Neural progenitor cell (in vitro differentiated cells): ENCODE measurements at regions not wholly inside any gene's neighbourhood (a gene's known extent, or its start where the extent isn't known, plus 50 kb on each side); places are given as distances from the start of the nearest gene placed in this dataset.

Experiments used
- DNase-seq: peaks from one replicate; pipeline ENCODE4 v3.0.0-alpha.2; 2016; ENCODE audit warnings: low spot score
- H2AFZ ChIP-seq: fragments of 200-600 bp; sonication (generic); replicated peaks from 2 replicates; pipeline ENCODE4 v1.6.1; 2016; ENCODE audit warnings: antibody characterized with exemption
- H3F3A ChIP-seq: fragments of 200-600 bp; sonication (generic); 2 replicates; pipeline ENCODE4 v1.6.1; 2016; ENCODE audit warnings: antibody characterized with exemption, low read depth
- H3K27ac ChIP-seq: fragments of 200-600 bp; sonication (generic); 2 replicates; pipeline ENCODE4 v1.5.1; 2016; ENCODE audit warnings: mild to moderate bottlenecking
- H3K27me3 ChIP-seq: fragments of 200-600 bp; sonication (generic); 2 replicates; pipeline ENCODE4 v1.6.1; 2016; ENCODE audit warnings: mild to moderate bottlenecking, moderate library complexity
- H3K36me3 ChIP-seq: fragments of 200-600 bp; sonication (generic); 2 replicates; pipeline ENCODE4 v1.5.1; 2016
- H3K4me1 ChIP-seq: fragments of 200-600 bp; sonication (generic); 2 replicates; pipeline ENCODE4 v1.6.1; 2016; ENCODE audit warnings: mixed run types
- H3K4me2 ChIP-seq: fragments of 200-600 bp; sonication (generic); 2 replicates; pipeline ENCODE4 v1.6.1; 2016
- H3K4me3 ChIP-seq: fragments of 200-600 bp; sonication (generic); 2 replicates; pipeline ENCODE4 v1.5.1; 2016
- H3K79me2 ChIP-seq: fragments of 200-600 bp; sonication (generic); 2 replicates; pipeline ENCODE4 v1.6.1; 2016; ENCODE audit warnings: low read depth
- H3K9ac ChIP-seq: fragments of 200-600 bp; sonication (generic); 2 replicates; pipeline ENCODE4 v1.6.1; 2016
- H3K9me3 ChIP-seq: fragments of 200-600 bp; sonication (generic); 2 replicates; pipeline ENCODE4 v1.5.1; 2016; ENCODE audit warnings: low read depth
- H4K20me1 ChIP-seq: fragments of 200-600 bp; sonication (generic); 2 replicates; pipeline ENCODE4 v1.6.1; 2016; ENCODE audit warnings: low read depth
- H3K27ac Mint-ChIP-seq: 3 replicates; pipeline ENCODE4 v1.8.0; 2021; ENCODE audit warnings: mixed read lengths
- H3K27me3 Mint-ChIP-seq: 2 replicates; pipeline ENCODE4 v1.8.0; 2022; ENCODE audit warnings: low read depth, mild to moderate bottlenecking, inconsistent platforms, moderate library complexity, mixed read lengths; ENCODE audit not compliant: insufficient read depth
- H3K36me3 Mint-ChIP-seq: 3 replicates; pipeline ENCODE4 v1.8.0; 2021; ENCODE audit warnings: mixed read lengths
- H3K4me1 Mint-ChIP-seq: 3 replicates; pipeline ENCODE4 v1.8.0; 2021; ENCODE audit warnings: mixed read lengths
- H3K4me3 Mint-ChIP-seq: 3 replicates; pipeline ENCODE4 v1.8.0; 2021; ENCODE audit warnings: mild to moderate bottlenecking, moderate library complexity, mixed read lengths
- H3K9me3 Mint-ChIP-seq: 3 replicates; pipeline ENCODE4 v1.8.0; 2020; ENCODE audit warnings: mixed read lengths
- EZH2 ChIP-seq: fragments of 200-600 bp; sonication (generic); IDR thresholded peaks from 2 replicates; pipeline ENCODE4 v1.6.1; 2017; ENCODE audit warnings: antibody characterized with exemption, mild to moderate bottlenecking, moderate library complexity
- EZH2phosphoT487 ChIP-seq: fragments of 200-600 bp; sonication (generic); IDR thresholded peaks from 2 replicates; pipeline ENCODE4 v1.6.1; 2017; ENCODE audit warnings: antibody characterized with exemption
- TF ChIP-seq, protein P1 (sequence below): fragments of 200-600 bp; sonication (generic); IDR thresholded peaks from 2 replicates; pipeline ENCODE4 v1.5.1; 2017; ENCODE audit warnings: antibody characterized with exemption, mild to moderate bottlenecking

DNA sequence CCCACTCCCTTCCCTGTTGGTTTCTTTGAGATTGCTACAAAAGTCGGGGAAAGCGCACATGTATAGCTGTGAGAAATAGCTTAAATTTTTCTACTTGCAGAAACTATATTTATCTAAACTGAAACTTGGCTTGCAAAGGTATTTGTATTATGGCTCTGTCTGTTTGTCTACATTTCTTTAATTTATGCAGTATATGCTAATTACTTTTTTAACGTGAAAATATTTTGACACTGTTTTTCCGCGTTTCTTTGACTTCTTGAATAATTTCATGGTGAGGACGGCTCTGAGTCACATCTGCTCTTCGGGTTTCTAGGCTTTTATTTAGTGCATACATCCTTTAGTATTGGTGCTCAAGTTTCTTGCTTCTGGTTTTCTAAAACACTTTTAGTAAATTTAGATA, 182.1 kb upstream of the ZRANB2 start:
- no peaks in the 10 kb centered on the region for H3K79me2 ChIP-seq
- H3K36me3 ChIP-seq = no peaks in the 10 kb centered on the region
- no peaks in the 10 kb centered on the region for H3K4me1 ChIP-seq
- Mint-ChIP-seq H3K36me3 (no peaks in the 10 kb centered on the region), H3K4me1 (peaks cover 7% of the 10 kb centered on the region), H3K27ac (no peak overlapping the region), H3K9me3 (no peaks in the 10 kb centered on the region), H3K27me3 (no peaks in the 10 kb centered on the region), H3K4me3 (no peak overlapping the region)
- no peak overlapping the region for H3K4me2 ChIP-seq
- no peaks in the 10 kb centered on the region for H3K27me3 ChIP-seq
- TF ChIP-seq EZH2 = no peak
- no peak for TF ChIP-seq EZH2phosphoT487
- TF ChIP-seq, protein P1, sequence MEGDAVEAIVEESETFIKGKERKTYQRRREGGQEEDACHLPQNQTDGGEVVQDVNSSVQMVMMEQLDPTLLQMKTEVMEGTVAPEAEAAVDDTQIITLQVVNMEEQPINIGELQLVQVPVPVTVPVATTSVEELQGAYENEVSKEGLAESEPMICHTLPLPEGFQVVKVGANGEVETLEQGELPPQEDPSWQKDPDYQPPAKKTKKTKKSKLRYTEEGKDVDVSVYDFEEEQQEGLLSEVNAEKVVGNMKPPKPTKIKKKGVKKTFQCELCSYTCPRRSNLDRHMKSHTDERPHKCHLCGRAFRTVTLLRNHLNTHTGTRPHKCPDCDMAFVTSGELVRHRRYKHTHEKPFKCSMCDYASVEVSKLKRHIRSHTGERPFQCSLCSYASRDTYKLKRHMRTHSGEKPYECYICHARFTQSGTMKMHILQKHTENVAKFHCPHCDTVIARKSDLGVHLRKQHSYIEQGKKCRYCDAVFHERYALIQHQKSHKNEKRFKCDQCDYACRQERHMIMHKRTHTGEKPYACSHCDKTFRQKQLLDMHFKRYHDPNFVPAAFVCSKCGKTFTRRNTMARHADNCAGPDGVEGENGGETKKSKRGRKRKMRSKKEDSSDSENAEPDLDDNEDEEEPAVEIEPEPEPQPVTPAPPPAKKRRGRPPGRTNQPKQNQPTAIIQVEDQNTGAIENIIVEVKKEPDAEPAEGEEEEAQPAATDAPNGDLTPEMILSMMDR = no peak
- no peaks in the 10 kb centered on the region for H4K20me1 ChIP-seq
- H3F3A ChIP-seq = no peaks in the 10 kb centered on the region
- no peak overlapping the region for H2AFZ ChIP-seq
- no peak overlapping the region for H3K4me3 ChIP-seq
- no peaks in the 10 kb centered on the region for H3K9me3 ChIP-seq
- H3K9ac ChIP-seq = no peak overlapping the region
- DNase-seq = no peak
- H3K27ac ChIP-seq = no peak overlapping the region

GRCh38 chr1:71252900-71253299, 172.1 kb upstream of the ZRANB2 start:
- no peak for DNase-seq
- Mint-ChIP-seq H3K4me1 (no peaks in the 10 kb centered on the region), H3K4me3 (no peak overlapping the region), H3K27me3 (no peaks in the 10 kb centered on the region), H3K36me3 (no peaks in the 10 kb centered on the region), H3K27ac (no peak overlapping the region), H3K9me3 (no peaks in the 10 kb centered on the region)
- Histone ChIP-seq H3K27me3 (no peaks in the 10 kb centered on the region), H3K9me3 (no peaks in the 10 kb centered on the region), H3K9ac (no peak overlapping the region), H3K27ac (no peak overlapping the region), H3K4me3 (no peak overlapping the region), H4K20me1 (no peaks in the 10 kb centered on the region), H2AFZ (no peak overlapping the region), H3F3A (no peaks in the 10 kb centered on the region), H3K36me3 (no peaks in the 10 kb centered on the region), H3K4me2 (no peak overlapping the region), H3K4me1 (no peaks in the 10 kb centered on the region), H3K79me2 (no peaks in the 10 kb centered on the region)
- TF ChIP-seq, protein P1 = no peak
- TF ChIP-seq EZH2 (no peak), EZH2phosphoT487 (no peak)

DNA sequence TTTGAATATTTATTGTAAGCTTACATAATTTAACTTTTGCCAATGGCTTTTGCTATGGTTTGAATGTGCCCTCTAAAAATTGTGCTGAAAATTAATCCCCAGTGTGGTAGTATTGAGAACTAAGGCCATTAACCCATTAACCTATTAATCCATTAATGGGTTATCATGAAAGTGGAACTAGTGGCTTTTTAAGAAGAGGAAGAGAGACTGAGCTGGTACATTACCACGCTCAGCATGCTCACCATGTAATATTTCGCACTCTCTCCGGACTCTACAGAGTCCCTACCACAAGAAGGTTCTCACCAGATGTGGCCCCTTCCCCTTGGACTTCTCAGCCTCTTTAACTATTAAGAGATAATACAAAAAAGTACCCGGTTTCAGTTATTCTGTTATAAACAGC, 164.4 kb upstream of the ZRANB2 start:
- H3K27me3 Mint-ChIP-seq = no peaks in the 10 kb centered on the region
- Histone ChIP-seq H2AFZ (no peak overlapping the region), H4K20me1 (no peaks in the 10 kb centered on the region), H3K27me3 (no peaks in the 10 kb centered on the region), H3K27ac (no peak overlapping the region), H3K9ac (no peak overlapping the region), H3K4me1 (no peaks in the 10 kb centered on the region), H3K4me3 (no peak overlapping the region), H3K4me2 (no peak overlapping the region), H3K9me3 (no peaks in the 10 kb centered on the region), H3K79me2 (no peaks in the 10 kb centered on the region), H3K36me3 (no peaks in the 10 kb centered on the region), H3F3A (no peaks in the 10 kb centered on the region)
- DNase-seq = no peak
- no peaks in the 10 kb centered on the region for H3K36me3 Mint-ChIP-seq
- H3K9me3 Mint-ChIP-seq = no peaks in the 10 kb centered on the region
- no peak for TF ChIP-seq EZH2phosphoT487
- TF ChIP-seq, protein P1 = no peak
- no peak for TF ChIP-seq EZH2
- no peak overlapping the region for H3K27ac Mint-ChIP-seq
- H3K4me3 Mint-ChIP-seq = no peak overlapping the region
- H3K4me1 Mint-ChIP-seq = no peaks in the 10 kb centered on the region

DNA sequence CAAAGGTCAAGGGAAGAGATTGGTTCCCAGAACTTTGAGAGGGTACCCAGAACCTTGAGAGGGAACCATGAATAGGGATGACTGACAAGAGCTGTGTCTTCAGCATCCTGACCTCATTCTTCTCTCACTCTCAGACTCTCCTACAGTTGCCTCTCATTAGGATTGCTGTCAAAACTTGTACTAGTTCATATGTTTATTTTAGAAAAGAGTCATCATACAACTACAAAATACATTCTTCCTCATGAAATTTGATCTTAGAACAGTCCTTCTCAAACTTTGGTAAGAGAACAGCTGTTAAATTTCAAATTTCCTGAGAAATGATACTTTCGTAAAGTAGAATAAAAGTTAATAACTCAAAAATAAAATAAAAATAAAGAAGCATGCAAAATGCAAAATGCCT, 161.4 kb upstream of the ZRANB2 start:
- H3K36me3 Mint-ChIP-seq = no peaks in the 10 kb centered on the region
- Histone ChIP-seq H3K36me3 (no peaks in the 10 kb centered on the region), H3K27me3 (no peaks in the 10 kb centered on the region), H3K9ac (no peak overlapping the region), H3K4me1 (no peaks in the 10 kb centered on the region), H3K9me3 (no peaks in the 10 kb centered on the region), H3K79me2 (no peaks in the 10 kb centered on the region), H4K20me1 (no peaks in the 10 kb centered on the region), H2AFZ (no peak overlapping the region), H3K4me3 (no peak overlapping the region), H3K4me2 (no peak overlapping the region), H3K27ac (no peak overlapping the region), H3F3A (no peaks in the 10 kb centered on the region)
- H3K9me3 Mint-ChIP-seq = no peaks in the 10 kb centered on the region
- no peak overlapping the region for H3K4me3 Mint-ChIP-seq
- no peak for TF ChIP-seq EZH2phosphoT487
- TF ChIP-seq EZH2 = no peak
- TF ChIP-seq, protein P1 = no peak
- H3K27ac Mint-ChIP-seq = no peak overlapping the region
- no peak for DNase-seq
- H3K4me1 Mint-ChIP-seq = no peaks in the 10 kb centered on the region
- no peaks in the 10 kb centered on the region for H3K27me3 Mint-ChIP-seq
